ENCODE measurements at regions not wholly inside any gene's neighbourhood (a gene's known extent, or its start where the extent isn't known, plus 50 kb on each side); places are given as distances from the start of the nearest gene placed in this dataset.

DNA sequence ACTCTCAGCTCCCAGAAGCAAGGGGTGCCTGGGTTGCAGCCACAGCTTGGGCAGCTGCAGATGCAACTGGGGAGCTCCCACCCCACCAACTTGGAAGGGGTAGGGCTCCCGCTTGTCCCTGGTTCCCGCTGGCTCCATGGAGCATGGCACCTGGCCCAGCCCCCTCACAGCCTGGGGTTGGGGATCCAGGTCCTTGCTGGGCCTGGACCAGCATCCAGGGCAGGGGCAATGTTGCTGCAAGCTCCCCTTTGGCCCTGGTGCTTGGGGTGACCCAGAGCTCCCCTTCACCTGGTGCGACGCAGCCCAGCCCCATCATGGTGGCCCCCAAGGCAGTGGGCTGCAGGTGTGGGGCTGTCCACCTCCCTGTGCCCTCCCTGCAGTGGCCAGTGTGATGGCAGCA lies 99.6 kb upstream of the FRMD4B start (continued):
- TF ChIP-seq, protein P1, sequence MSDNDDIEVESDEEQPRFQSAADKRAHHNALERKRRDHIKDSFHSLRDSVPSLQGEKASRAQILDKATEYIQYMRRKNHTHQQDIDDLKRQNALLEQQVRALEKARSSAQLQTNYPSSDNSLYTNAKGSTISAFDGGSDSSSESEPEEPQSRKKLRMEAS (IDR thresholded peaks at IDR 0.05; ENCODE audit: low read depth) = no peak

DNA sequence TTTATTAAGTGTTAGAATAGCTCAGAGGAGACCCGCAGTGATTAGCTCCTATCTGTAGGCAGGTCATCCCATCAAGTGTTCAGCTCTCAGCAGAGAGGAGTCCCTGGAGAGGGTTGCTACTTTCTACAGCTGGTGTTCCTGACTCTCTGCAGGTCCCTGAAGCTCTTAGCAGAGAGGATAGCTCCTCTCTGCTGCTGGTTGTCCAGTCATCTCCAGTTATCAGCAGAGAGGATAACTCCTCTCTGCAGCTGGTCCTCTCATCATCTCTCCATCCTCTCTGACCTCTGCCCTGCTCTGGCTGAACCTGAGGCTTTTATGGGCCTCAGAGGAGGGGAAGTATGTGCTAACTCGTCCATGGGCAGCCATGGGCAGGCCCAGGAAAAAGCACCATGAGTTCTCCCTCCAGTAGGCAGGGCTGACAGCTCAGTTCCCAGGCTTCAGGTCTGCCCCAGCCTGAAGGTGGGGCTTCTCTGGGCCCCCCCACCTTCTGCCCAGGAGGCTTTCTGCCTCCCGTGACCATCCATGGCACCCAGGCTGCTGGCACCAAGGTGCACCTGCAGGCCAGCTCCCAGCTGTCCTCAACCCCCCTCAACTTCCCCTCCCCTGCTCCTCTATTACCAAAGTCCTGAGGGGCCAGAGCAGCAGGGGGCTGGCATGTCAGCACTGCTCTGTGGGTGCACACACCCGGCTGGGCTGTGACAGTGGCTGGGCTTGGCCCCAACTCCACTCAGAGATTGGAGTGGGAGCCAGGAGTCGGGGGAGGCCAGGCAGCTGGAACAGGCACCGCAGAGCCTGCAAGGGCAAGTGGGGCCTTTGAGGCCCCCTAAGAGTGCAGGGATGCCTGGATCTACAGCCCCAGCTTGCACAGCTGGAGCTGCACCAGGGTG lies 98.9 kb upstream of the FRMD4B start:
- WGBS (ENCODE audit: low lambda C conversion rate) = 29% methylated on average over 3 of the region's 6 CpGs
- Histone ChIP-seq H3K9me3 (no peaks in the 10 kb centered on the region), H3K4me2 (no peak overlapping the region), H3K27ac (ENCODE audit: low read depth in 2 of 2, low read length in 1 of 2) (no peak overlapping the region), H3K4me3 (ENCODE audit: low read depth in 2 of 2, low read length in 1 of 2) (no peak overlapping the region), H3F3A (replicated peaks; ENCODE audit: insufficient read depth) (no peaks in the 10 kb centered on the region), H3K36me3 (replicated peaks in 1 of 2; ENCODE audit: control insufficient read depth in 1 of 2, insufficient read depth in 2 of 2, low read length in 1 of 2) (no peaks in the 10 kb centered on the region), H4K20me1 (ENCODE audit: insufficient read depth) (no peaks in the 10 kb centered on the region), H3K27me3 (ENCODE audit: insufficient read depth) (no peaks in the 10 kb centered on the region), H2AFZ (ENCODE audit: low read depth) (no peak overlapping the region), H3K79me2 (ENCODE audit: insufficient read depth) (no peaks in the 10 kb centered on the region), H3K9me2 (no peaks in the 10 kb centered on the region), H3K9ac (no peak overlapping the region), H3K4me1 (ENCODE audit: control insufficient read depth in 1 of 2, insufficient read depth in 2 of 2, low read depth in 1 of 2, low read length in 1 of 2) (no peaks in the 10 kb centered on the region; a peak in 1 of 4 replicates)
- CTCF ChIA-PET = interaction anchor here (0.6 kb wide), 1 partner anchor 339 kb away, joined by 3 read pairs; no protein-coding TSS in a partner anchor
- POLR2A ChIA-PET = no interaction called here
- DNase-seq = no peak
- TF ChIP-seq EP300 (IDR thresholded peaks at IDR 0.05; ENCODE audit: borderline replicate concordance in 1 of 2, low read depth in 1 of 2, low read length in 1 of 2) (no peak), RXRA (IDR thresholded peaks at IDR 0.05; ENCODE audit: borderline replicate concordance, low read depth) (no peak), GATA2 (CRISPR knock-in tag; IDR thresholded peaks at IDR 0.05) (no peak), JUND (IDR thresholded peaks at IDR 0.05) (no peak), GABPA (IDR thresholded peaks at IDR 0.05; ENCODE audit: low read depth) (no peak), TCF12 (IDR thresholded peaks at IDR 0.05) (no peak), ELF1 (IDR thresholded peaks at IDR 0.05) (no peak), FOXM1 (IDR thresholded peaks at IDR 0.05; ENCODE audit: low read depth) (no peak), MEF2A (IDR thresholded peaks at IDR 0.05; ENCODE audit: borderline replicate concordance, low read depth) (no peak), SMC3 (IDR thresholded peaks at IDR 0.05; ENCODE audit: low read depth, low read length) (no peak), TAF1 (IDR thresholded peaks at IDR 0.05; ENCODE audit: borderline replicate concordance, low read depth, low read length) (no peak), NFIC (IDR thresholded peaks at IDR 0.05; ENCODE audit: borderline replicate concordance) (no peak), RCOR1 (IDR thresholded peaks at IDR 0.05; ENCODE audit: low read length) (no peak), RAD21 (IDR thresholded peaks at IDR 0.05; ENCODE audit: low read length) (no peak), EZH2phosphoT487 (IDR thresholded peaks at IDR 0.05; ENCODE audit: borderline replicate concordance, low read depth) (no peak)
- TF ChIP-seq, protein P2, sequence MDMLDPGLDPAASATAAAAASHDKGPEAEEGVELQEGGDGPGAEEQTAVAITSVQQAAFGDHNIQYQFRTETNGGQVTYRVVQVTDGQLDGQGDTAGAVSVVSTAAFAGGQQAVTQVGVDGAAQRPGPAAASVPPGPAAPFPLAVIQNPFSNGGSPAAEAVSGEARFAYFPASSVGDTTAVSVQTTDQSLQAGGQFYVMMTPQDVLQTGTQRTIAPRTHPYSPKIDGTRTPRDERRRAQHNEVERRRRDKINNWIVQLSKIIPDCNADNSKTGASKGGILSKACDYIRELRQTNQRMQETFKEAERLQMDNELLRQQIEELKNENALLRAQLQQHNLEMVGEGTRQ (IDR thresholded peaks at IDR 0.05; ENCODE audit: borderline replicate concordance, low read depth, low read length) = no peak
- TF ChIP-seq, protein P3, sequence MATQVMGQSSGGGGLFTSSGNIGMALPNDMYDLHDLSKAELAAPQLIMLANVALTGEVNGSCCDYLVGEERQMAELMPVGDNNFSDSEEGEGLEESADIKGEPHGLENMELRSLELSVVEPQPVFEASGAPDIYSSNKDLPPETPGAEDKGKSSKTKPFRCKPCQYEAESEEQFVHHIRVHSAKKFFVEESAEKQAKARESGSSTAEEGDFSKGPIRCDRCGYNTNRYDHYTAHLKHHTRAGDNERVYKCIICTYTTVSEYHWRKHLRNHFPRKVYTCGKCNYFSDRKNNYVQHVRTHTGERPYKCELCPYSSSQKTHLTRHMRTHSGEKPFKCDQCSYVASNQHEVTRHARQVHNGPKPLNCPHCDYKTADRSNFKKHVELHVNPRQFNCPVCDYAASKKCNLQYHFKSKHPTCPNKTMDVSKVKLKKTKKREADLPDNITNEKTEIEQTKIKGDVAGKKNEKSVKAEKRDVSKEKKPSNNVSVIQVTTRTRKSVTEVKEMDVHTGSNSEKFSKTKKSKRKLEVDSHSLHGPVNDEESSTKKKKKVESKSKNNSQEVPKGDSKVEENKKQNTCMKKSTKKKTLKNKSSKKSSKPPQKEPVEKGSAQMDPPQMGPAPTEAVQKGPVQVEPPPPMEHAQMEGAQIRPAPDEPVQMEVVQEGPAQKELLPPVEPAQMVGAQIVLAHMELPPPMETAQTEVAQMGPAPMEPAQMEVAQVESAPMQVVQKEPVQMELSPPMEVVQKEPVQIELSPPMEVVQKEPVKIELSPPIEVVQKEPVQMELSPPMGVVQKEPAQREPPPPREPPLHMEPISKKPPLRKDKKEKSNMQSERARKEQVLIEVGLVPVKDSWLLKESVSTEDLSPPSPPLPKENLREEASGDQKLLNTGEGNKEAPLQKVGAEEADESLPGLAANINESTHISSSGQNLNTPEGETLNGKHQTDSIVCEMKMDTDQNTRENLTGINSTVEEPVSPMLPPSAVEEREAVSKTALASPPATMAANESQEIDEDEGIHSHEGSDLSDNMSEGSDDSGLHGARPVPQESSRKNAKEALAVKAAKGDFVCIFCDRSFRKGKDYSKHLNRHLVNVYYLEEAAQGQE (IDR thresholded peaks at IDR 0.05; ENCODE audit: low read depth, low read length) = no peak
- TF ChIP-seq, protein P1 (IDR thresholded peaks at IDR 0.05; ENCODE audit: low read depth) = no peak
- TF ChIP-seq, protein P4, sequence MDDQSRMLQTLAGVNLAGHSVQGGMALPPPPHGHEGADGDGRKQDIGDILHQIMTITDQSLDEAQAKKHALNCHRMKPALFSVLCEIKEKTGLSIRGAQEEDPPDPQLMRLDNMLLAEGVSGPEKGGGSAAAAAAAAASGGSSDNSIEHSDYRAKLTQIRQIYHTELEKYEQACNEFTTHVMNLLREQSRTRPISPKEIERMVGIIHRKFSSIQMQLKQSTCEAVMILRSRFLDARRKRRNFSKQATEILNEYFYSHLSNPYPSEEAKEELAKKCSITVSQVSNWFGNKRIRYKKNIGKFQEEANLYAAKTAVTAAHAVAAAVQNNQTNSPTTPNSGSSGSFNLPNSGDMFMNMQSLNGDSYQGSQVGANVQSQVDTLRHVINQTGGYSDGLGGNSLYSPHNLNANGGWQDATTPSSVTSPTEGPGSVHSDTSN (IDR thresholded peaks at IDR 0.05) = no peak
- TF ChIP-seq, protein P5, sequence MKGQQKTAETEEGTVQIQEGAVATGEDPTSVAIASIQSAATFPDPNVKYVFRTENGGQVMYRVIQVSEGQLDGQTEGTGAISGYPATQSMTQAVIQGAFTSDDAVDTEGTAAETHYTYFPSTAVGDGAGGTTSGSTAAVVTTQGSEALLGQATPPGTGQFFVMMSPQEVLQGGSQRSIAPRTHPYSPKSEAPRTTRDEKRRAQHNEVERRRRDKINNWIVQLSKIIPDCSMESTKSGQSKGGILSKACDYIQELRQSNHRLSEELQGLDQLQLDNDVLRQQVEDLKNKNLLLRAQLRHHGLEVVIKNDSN (IDR thresholded peaks at IDR 0.05; ENCODE audit: borderline replicate concordance, low read depth) = no peak

Data from SK-N-SH (cell line).